Superior temporal gyrus (tissue), 1 donor: ENCODE measurements at regions not wholly inside any gene's neighbourhood (a gene's known extent, or its start where the extent isn't known, plus 50 kb on each side); places are given as distances from the start of the nearest gene placed in this dataset.

ENCODE experiments used
- DNase-seq: peaks from one replicate; pipeline ENCODE4 v3.0.0-alpha.2; 2016; ENCODE audit errors: extremely low spot score

DNA sequence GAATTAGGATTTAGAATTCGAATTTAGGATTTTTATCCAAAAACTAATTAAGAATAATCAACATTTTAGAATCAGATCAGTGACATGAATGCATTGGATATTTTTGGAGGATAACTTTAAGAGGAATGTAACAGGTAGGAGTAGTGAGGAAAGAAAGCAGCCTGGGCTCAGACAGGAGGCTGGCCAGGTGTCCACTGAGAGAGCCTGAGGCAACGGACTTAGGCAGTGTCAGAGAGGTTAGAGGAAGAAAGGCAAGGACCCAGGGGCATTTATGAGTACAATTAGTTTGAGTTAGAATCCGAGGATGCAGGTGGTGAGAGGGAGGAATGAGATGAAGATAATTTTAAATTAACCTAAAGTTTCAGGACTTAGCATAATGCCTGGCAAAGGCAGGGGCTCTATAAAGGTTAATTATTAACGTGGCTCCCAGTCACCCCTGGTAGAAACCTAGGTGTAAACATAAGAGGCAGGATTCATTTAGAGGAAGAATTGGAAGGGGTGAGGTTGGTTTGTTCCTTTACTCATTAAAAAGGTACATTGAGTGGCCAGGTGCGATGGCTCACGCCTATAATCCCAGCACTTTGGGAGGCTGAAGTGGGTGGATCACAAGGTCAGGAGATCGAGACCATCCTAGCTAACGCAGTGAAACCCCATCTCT is 507.1 kb downstream of the TMEM182 start:
- no peak for DNase-seq

DNA sequence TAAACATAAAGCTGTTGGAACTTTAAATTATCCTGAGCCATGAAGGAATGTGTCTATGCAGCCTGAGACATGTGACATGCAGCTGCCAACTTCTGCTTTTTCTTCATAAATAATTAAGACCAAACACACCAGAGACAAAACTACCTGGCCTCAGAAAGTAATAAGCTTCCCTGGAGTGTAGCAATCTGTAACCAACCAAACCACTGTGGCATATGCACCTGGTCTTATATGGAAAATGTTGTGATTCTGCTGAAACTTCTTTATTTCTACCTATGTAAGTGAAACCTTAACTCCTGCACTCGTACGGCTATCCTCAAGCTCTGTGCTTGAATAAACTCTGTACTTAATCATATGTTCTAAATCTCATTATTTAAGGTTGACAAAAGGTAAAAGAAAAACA is 515.0 kb downstream of the TMEM182 start:
- DNase-seq = no peak

DNA sequence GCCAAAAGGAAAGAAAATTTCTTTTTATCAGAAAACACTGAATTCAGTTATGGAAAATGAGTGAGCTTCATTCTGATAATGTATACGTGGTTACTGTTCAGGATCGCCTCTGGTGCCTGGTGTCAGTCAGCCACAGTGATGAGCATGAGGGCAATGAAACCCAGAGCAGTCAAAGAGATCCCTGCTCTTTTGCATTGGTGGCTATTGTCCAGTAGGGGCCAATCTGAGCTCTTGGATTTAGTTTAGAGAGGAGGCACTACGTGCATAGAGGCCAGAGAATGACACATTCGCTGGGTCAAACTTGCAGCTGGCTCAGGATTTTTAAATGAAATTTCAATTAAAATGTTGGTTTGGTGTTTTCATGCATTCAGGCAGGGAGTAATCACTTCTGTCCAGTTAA is 522.9 kb downstream of the TMEM182 start:
- no peak for DNase-seq

DNA sequence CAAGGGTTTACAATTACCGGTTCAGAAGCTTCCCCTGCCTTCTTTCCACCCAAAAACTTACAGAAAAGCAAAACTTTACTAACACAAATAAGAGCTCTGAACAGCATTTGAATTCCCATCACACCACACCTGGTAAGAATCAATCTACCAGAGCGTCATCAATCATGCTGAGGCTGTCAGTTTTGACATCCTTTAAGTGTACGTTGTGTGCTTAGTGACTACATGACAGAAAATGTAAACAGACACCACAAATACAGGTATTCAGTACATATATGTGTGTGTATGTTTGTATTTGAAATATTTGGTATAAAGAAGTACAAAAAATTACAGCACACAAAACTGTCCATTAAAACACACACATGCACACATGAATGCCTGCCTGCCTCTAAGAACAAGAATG is 523.5 kb downstream of the TMEM182 start:
- DNase-seq = no peak

DNA sequence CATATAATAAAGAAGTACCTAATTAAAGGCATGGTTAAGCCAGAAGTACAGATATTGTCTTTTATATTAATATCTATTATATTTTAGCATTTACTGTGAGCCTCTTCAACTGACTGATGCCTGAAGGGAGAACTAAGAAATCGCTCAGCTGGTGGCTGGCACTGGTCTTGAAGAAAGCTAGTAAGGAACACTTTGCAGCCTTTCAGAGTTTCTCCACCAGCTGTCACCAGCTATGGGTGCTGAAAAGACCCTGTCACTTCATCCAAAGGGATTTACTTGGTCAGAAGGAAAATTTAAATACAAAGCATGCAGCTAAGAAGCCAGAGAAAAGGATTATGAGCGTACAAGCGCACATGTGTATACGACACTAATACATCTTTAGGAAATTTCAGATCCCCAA is 525.9 kb downstream of the TMEM182 start:
- no peak for DNase-seq

DNA sequence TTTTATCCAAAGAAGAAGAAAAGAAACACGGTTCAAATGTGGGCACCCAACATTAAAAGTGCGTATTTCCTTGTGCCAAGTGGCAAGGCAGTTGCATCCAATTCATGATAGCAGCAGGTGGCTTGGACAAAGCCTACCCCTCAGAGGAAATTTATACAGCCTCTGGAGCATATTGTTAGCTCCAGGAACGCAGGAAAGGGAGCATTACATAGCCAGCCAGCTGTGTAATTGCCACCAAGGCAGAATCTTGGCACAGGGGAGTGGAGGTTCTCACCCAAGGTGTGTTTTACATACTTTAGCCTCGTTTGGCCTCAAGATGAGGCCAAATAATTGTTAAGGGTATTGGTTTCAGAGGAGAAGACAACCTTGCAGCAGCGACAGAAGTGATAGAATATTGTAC is 526.9 kb downstream of the TMEM182 start:
- no peak for DNase-seq

DNA sequence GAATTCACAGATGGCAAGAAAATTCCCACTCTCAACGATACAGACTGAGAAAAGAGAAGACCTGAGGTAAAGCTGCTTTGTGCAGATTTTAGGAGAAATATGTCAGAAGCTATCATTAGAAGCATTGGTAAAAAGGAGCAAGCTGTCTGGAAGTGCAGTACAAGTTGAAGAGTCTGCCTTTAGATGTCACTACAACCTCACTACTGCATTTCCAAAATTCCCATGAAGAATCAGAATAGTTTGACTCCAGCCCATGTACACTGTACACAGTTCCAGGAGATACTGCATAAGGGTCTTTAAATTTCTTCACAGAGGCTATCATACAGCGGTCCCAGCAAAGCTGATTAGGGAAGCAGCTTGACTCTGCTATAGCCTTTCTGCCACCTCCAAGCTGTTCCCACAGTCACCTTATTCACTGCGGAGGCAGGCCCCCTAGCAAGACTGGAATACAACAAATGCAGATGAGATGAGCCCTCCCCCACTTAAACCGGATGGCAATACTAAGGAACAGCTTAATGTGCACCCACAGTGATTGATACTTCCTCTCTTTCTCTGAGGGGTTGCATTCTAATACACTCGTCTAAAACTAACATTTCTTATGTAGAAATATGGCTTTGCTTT is 527.4 kb downstream of the TMEM182 start:
- peak; percentile 64 for DNase-seq

DNA sequence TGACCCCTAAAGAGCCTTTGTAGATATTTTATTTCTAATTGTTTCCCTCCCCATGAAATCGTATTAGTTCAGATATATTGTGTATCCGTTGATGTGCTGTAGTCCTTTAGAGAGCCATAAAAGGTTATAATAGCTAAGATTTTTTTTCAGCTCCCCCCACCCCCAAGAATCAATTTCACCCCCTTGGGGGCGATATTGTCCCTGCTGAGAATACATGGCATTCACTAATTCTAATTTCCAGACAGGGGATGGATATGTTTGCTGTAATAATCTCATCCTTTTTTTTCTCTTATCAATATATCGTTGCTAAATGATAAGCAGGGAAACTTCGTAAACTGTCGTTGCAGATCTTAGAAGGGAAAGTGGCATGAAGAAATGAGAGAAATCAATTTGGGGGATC is 530.7 kb downstream of the TMEM182 start:
- no peak for DNase-seq

DNA sequence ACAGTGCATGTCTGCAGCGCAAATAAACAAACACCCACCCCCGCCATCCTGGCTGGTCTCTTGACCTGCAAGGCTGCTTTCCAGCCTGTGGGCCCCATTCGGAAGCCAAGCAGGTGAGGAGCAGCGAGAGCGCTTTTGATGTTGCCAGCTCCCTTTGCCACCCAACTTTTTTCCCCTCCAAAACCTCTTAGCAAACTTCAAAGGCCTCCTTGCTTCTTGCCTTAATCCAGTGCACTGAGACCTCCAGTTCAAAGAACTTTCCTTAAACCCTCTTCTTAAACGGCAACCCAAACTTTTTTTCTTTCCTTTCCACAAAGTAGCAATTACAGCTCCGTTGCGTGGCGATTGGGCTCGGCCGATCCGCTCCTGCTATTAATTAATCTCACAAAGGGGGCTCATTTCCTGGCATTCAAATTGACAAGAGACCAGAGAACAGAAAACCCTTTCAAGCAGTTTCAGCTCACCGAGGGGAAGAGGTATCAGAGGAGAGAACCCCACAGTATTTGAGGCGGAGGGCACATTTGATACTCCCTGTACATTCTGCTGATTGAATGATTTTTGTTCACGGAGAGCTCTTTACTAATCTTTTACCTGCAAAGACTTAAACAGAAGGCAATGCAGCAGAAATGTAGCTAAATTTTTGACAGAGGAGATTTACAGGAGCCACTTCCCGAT is 531.4 kb downstream of the TMEM182 start:
- no peak for DNase-seq

DNA sequence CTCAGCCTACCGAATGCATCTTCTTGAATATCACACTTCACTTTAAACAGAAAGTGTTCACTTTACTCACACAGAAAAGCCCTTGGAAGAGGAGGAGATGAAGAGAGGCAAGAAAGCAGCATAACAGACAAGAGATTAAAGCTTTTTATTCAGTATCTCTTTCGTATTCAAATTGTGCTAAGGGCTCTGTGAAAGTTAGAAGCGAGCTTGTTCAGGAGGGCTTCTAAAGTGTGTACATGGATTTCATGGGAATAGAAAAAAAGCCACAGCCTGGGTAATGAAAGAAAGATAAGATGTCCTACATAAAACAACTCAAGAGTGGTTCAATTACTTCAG is 531.9 kb downstream of the TMEM182 start:
- DNase-seq = no peak

DNA sequence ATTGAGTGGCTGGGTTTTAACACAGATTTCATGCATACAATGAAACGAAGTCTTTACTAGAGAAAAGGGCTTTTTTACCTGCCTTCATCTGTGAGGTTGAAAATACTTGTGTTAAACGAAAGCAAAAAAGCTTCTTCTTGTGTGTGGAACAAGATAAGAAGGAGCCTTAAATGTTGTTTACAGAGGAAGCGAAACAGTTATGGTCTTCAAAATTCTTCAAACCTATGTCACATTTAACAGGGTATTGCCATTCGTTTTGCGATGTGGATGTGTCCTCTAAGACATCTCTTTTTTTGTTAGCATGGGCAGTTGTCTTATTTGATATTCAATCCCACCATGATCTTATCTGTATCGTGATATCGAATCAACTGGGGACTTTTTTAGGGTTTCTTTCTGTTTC is 532.6 kb downstream of the TMEM182 start:
- no peak for DNase-seq

DNA sequence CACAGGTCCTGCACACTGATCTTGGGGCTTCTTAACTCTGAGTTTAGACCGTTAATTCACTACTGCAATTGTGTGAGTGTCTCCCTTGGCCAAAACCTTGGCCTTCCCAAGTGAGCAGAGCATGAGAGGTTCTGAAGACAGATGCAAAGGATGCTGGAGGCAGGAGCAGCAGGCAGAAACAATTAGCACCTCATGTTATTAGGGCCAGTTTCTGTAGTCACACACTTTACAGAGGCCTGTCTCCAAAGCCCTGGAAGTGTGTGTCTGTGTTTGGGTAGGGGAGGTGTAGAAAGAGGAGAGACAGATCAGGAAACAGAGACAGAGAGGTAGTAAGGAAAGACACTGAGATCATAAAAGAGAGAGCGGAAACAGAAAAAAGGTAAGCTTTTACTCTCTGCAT is 533.8 kb downstream of the TMEM182 start:
- DNase-seq = no peak

DNA sequence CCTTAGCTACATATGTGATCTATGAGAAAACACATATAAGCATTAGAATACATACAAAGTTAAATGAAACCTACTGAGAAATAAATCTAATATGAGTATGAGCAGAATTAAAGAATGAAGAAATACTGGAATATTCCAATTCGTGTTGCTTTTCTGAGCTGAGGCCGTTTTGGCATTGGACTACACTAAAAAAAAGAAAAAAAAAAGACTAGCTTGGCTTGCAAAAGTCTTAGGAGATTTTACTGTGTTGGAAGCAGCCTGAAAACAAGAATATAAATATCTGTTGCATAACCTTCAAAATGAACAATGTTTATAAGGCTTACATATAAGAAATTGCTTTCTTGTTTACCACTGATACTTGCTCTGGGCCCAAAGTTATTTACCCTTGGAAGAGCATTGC is 562.8 kb downstream of the TMEM182 start:
- DNase-seq = no peak

DNA sequence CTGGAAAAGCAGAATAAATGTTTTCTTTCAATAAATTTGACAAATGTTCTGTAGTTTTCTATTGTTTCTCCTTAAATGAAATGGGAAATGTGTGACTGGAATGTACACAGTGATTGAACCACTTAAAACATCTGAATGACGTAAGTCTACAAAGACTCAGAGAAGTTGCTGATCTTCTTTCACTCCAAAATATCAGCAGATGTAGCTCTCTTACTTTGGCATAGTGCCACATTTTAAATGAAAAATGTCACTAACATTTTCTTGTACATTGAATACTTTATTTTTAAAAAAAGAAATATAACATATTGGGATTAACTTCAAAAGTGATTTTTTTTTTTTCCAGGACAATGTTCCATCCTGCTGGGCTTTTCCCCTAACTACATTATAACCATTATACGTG is 565.6 kb downstream of the TMEM182 start:
- DNase-seq = no peak

DNA sequence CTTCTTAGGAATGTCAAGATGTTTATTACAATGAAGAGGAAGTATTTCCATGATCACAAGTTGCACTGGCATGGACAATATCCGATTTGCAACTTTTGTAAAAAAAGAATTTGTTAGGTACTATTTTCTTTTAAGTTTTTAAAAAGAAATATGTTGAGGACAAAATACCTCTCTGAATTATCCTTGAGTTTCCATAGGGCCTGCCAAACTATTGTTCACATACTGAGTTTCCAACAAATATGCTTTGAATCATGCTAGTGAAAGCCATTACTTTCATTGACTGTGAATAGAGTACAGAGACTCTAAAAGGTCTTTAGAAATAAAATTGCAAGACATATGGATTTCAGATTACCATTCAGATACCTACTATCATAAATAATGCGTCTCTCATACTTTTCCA is 566.1 kb downstream of the TMEM182 start:
- no peak for DNase-seq

DNA sequence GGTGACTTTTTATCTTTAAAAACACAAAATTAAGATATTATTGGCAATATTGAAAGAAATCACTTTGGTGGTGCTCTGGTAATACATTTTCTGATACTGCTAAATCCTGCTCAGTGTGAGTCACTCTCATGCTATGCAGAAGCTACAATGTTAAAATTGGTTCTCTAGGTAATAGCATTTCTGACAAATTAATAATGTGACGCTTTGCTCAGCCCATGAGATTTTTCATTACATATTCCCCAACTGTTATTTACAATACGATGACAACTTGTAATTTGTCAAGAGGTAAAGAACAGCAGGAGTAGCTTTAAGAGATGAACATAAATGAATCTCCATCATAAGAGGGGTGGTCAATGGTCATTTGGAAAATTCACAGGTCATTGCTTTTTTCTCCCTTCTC is 573.6 kb downstream of the TMEM182 start:
- DNase-seq = no peak

DNA sequence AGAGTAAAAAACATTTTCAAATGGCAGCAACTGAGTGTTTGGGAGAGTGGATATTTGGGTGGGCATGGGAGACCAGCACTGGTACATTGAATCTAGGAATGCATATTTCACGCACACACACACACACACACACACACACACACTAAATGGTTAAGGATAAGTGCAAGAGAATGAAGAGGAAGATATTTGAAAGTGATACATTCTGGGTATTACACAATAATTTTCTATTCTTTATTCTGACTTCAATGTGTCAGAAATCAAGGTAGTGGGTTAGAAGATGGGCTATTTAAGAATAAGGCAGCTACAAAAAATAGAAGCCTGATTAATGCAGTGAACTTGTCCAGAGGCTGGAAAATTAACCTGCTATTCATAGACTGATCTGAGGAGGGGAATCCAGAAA is 577.0 kb downstream of the TMEM182 start:
- no peak for DNase-seq

DNA sequence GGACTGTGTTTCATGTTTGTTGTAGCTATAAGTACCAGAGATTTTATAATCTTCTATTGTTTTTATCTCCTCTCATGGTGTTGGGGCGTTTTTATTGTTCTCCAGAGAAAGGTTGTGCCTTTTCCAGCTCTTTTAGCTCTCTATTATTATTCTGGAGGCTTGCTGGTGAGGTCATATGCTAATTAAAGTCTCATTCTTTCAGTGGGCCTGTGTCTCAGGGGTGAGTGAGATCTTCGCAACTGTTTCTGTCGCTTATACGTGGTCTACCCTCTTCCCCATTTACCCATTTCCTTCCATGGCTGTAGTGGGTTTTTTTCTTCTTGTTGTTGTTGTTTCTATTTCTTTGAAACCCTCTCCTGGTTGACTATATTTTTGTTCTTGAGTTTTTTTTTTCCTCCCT is 584.9 kb downstream of the TMEM182 start:
- DNase-seq = no peak

DNA sequence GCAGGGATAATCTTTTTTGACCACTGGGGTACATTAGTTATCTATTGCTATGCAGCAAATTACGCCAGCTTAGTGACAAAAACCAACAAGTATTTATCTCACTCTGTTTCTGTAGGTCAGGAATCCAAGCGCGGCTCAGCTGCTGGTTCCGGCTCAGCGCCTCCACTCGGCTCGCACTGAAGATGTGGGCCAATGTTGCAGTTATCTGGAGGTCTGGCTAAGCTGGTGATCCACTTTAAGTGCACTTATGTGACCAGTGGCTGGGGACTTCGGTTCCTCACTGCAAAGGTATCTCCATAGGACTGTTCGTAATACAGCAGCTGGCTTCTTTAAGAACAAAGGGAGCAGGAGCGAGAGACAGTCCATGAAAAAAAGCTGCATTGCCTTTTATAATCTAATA is 591.9 kb downstream of the TMEM182 start:
- no peak for DNase-seq

DNA sequence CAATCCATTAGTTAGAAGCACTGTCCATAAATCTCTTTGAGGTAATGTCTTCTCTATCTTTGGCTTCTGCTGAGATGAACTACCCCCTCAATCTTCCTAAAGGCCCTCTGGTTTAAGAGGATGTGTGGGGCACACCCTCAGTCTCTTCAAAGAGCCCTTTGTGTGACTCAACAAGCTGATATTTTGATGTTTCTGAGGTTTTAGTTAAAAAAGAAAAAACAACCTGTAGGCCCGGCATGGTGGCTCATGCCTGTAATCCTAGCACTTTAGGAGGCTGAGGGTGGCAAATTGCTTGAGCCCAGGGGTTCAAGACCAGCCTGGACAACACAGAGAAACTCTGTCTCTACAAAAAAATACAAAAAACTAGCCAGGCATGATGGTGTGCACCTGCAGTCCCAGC is 593.5 kb downstream of the TMEM182 start:
- DNase-seq = no peak

DNA sequence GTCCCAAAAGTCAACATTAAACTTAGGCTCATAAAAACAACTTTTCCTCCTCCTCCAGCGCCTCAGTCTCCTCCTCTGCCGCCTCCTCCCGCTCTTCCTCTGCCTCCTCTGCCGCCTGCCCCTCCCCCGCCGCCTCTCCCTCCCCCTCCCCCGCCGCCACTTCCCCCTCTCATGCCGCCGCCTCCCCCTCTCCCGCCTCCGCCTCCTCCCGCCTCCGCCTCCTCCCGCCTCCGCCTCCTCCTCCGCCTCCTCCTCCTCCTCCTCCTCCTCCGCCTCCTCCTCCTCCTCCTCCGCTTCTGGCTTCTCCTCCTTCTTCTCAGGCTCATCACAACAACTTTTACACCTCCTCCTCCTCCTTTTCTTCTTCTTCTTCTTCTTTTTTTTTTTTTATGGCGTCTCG is 599.9 kb downstream of the TMEM182 start:
- no peak for DNase-seq

DNA sequence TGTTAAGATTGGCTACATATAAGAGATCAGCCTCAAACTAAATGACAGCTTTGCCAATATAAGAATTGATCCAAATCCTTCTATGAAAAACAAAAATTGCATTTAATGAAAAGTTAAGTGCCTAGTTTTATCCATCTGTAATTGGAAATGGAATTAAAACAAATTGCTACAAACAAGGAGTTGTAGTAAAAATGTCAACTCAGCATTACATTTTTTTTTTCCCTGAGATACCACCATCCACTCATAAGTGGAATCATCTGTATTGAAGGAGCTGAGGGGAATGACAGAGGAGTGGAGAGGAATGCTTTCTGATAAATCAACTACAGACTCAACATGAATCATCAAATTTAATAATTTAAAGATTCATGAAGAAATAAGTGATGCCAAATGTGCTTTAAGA is 601.8 kb downstream of the TMEM182 start:
- no peak for DNase-seq

DNA sequence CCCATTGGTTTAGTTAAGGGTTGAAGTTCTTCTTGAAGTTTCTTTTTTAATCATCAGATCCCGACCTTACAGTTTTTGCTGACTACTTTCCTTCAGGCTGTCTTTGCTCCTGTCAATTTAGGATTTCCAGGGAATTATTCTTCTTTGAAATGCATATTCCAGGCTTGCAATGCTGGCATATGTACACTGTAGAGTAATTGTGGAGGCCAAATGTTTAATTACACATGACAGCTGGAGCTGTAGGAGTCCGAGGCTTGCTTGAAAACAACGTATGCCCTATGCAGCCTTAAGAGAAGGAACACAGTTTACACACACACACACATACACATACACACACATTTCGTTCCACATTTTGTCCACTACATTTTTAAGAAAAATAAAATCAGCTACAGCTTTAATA is 602.3 kb downstream of the TMEM182 start:
- DNase-seq = no peak

DNA sequence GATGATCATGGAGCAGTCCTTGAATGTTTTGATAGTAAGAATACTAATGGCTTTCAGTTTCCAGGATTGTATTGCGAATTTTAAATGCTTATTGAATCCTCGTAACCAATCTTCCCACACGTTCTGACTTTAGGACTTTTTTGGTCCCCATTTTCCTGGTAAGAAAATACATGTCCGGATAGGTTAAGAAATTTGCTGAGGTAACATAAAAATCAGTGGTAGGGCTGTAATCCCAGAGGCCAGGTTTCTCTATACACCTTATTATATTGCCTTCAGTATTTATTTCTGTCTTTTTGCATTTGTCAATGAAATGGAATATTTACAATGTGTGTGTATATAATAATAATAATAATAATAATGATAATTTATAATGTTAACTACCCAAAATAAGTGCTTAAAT is 603.2 kb downstream of the TMEM182 start:
- no peak for DNase-seq
